ENCODE measurements at regions not wholly inside any gene's neighbourhood (a gene's known extent, or its start where the extent isn't known, plus 50 kb on each side); places are given as distances from the start of the nearest gene placed in this dataset.

DNA sequence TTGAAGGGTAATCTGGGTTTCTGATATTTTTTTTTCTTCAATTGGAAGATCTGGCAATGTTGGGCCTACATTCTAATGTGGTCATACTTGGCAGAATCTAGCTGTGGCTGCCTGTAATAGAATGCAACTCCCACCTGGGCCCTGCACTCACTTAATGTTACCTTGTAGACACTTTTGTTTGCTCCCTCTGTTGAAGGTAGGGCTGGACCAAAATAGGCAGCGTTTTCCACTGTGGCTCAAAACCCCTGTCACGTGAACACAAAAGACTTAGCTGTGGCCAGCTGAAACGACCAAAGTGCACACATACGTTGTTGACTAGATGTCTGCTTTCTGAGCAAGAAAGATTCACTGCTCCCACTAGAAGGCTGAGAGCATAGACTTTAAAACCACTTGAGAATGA is 117.6 kb upstream of the HMHB1 start:
- Histone ChIP-seq H3K4me3 (ENCODE audit: control insufficient read depth in 2 of 3, extremely low read depth in 1 of 3, insufficient read depth in 2 of 3, low read depth in 1 of 3, low read length in 3 of 3) (no peak overlapping the region), H3K4me2 (ENCODE audit: control insufficient read depth, extremely low read depth, insufficient read depth, low read depth, low read length) (no peak overlapping the region), H3K9ac (ENCODE audit: control insufficient read depth, extremely low read depth, insufficient read depth, low read length) (no peak overlapping the region), H3K27me3 (ENCODE audit: control insufficient read depth, extremely low read depth, insufficient read depth, low read length) (no peaks in the 10 kb centered on the region), H3K36me3 (ENCODE audit: control insufficient read depth in 2 of 2, extremely low read depth in 1 of 2, insufficient read depth in 2 of 2, low read length in 2 of 2) (no peaks in the 10 kb centered on the region), H3K4me1 (ENCODE audit: control insufficient read depth, extremely low read depth, insufficient read depth, low read length) (peaks cover 16% of the 10 kb centered on the region), H3K9me3 (ENCODE audit: control insufficient read depth, low read depth, low read length) (no peaks in the 10 kb centered on the region), H3K79me2 (ENCODE audit: control insufficient read depth, insufficient read depth, low read length) (no peaks in the 10 kb centered on the region), H4K20me1 (ENCODE audit: control insufficient read depth, extremely low read depth, insufficient read depth, low read length) (no peaks in the 10 kb centered on the region), H2AFZ (ENCODE audit: control insufficient read depth, low read length) (no peak overlapping the region), H3K27ac (ENCODE audit: control insufficient read depth, insufficient read depth, low read length) (no peak overlapping the region), H3K9me1 (ENCODE audit: control insufficient read depth, extremely low read depth, insufficient read depth, low read length) (no peaks in the 10 kb centered on the region)
- DNase-seq (ENCODE audit: low read depth, low spot score) (no peak), FAIRE-seq (no peak)
- dilution Hi-C loops (cut with MboI; ENCODE audit: extremely low pct_ligation_motif_present, low sequenced_read_pairs) = no loop called here
- no peak for TF ChIP-seq EZH2 (IDR thresholded peaks at IDR 0.05; ENCODE audit: low read length)
- TF ChIP-seq, protein P1, sequence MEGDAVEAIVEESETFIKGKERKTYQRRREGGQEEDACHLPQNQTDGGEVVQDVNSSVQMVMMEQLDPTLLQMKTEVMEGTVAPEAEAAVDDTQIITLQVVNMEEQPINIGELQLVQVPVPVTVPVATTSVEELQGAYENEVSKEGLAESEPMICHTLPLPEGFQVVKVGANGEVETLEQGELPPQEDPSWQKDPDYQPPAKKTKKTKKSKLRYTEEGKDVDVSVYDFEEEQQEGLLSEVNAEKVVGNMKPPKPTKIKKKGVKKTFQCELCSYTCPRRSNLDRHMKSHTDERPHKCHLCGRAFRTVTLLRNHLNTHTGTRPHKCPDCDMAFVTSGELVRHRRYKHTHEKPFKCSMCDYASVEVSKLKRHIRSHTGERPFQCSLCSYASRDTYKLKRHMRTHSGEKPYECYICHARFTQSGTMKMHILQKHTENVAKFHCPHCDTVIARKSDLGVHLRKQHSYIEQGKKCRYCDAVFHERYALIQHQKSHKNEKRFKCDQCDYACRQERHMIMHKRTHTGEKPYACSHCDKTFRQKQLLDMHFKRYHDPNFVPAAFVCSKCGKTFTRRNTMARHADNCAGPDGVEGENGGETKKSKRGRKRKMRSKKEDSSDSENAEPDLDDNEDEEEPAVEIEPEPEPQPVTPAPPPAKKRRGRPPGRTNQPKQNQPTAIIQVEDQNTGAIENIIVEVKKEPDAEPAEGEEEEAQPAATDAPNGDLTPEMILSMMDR (optimal IDR thresholded peaks at IDR 0.05 in 1 of 3, IDR thresholded peaks at IDR 0.05 in 1 of 3, conservative IDR thresholded peaks at IDR 0.05 in 1 of 3; ENCODE audit: extremely low read depth in 1 of 3, insufficient read depth in 2 of 3, low read length in 3 of 3) = no peak

DNA sequence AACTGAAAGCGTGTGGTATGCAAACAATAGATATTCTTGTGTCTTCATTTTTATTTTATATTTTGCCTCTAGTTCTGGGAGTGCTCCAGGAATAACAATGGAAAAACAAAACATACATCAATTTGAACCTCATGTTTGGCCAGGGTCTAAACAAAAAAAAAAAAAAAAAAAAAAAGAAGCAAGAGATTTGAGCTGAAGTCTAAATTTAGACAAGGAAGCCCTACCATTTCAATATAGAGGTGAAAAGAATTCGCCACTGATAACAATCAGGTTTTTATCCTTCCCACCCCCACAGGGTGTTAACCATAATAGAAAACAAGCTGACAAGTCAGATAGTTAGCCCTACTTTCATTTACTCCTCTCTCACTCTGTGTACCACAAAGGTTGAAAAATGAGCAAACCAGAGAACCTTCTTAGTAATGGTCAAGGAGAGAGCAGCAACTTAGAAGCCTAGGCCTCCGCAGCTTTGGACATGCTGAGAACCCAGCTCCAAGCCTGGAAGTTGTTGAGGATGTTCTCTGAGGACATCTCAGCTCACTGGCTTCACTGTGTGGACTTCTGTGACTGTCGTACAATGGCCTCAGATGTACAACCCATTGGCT is 118.2 kb upstream of the HMHB1 start:
- Histone ChIP-seq H3K27ac (ENCODE audit: control insufficient read depth, insufficient read depth, low read length) (no peak overlapping the region), H3K4me2 (ENCODE audit: control insufficient read depth, extremely low read depth, insufficient read depth, low read depth, low read length) (no peak overlapping the region), H3K9ac (ENCODE audit: control insufficient read depth, extremely low read depth, insufficient read depth, low read length) (no peak overlapping the region), H3K4me1 (ENCODE audit: control insufficient read depth, extremely low read depth, insufficient read depth, low read length) (peaks cover 16% of the 10 kb centered on the region), H4K20me1 (ENCODE audit: control insufficient read depth, extremely low read depth, insufficient read depth, low read length) (no peaks in the 10 kb centered on the region), H3K9me1 (ENCODE audit: control insufficient read depth, extremely low read depth, insufficient read depth, low read length) (no peaks in the 10 kb centered on the region), H3K36me3 (ENCODE audit: control insufficient read depth in 2 of 2, extremely low read depth in 1 of 2, insufficient read depth in 2 of 2, low read length in 2 of 2) (no peaks in the 10 kb centered on the region), H3K4me3 (ENCODE audit: control insufficient read depth in 2 of 3, extremely low read depth in 1 of 3, insufficient read depth in 2 of 3, low read depth in 1 of 3, low read length in 3 of 3) (no peak overlapping the region), H2AFZ (ENCODE audit: control insufficient read depth, low read length) (no peak overlapping the region), H3K27me3 (ENCODE audit: control insufficient read depth, extremely low read depth, insufficient read depth, low read length) (no peaks in the 10 kb centered on the region), H3K9me3 (ENCODE audit: control insufficient read depth, low read depth, low read length) (no peaks in the 10 kb centered on the region), H3K79me2 (ENCODE audit: control insufficient read depth, insufficient read depth, low read length) (no peaks in the 10 kb centered on the region)
- dilution Hi-C loops (cut with MboI; ENCODE audit: extremely low pct_ligation_motif_present, low sequenced_read_pairs) = no loop called here
- FAIRE-seq (no peak), DNase-seq (ENCODE audit: low read depth, low spot score) (no peak)
- TF ChIP-seq, protein P1 (optimal IDR thresholded peaks at IDR 0.05 in 1 of 3, IDR thresholded peaks at IDR 0.05 in 1 of 3, conservative IDR thresholded peaks at IDR 0.05 in 1 of 3; ENCODE audit: extremely low read depth in 1 of 3, insufficient read depth in 2 of 3, low read length in 3 of 3) = no peak
- no peak for TF ChIP-seq EZH2 (IDR thresholded peaks at IDR 0.05; ENCODE audit: low read length)
